RPMI7951 (cell line): ENCODE measurements at regions not wholly inside any gene's neighbourhood (a gene's known extent, or its start where the extent isn't known, plus 50 kb on each side); places are given as distances from the start of the nearest gene placed in this dataset.
"Not testable (repeated sequence)": the region's sequence is repeated elsewhere in the genome, so short reads cannot be mapped to it uniquely, and the experiment has no call there.

Source experiments
- DNase-seq: peaks from one replicate; pipeline ENCODE4 v3.0.0-alpha.2; 2012; ENCODE audit warnings: low read depth

- no peak for DNase-seq
These were observed 374.2 kb downstream of the TMEM121 start for GRCh38 chr14:105900398-105901160.

- DNase-seq: no peak
These were observed 374.8 kb downstream of the TMEM121 start for GRCh38 chr14:105901226-105901625.

- DNase-seq: no peak
These were observed 375.9 kb downstream of the TMEM121 start for GRCh38 chr14:105902131-105902898.

GRCh38 chr14:105902899-105903165 lies 376.4 kb downstream of the TMEM121 start:
- not testable (repeated sequence) for DNase-seq

GRCh38 chr14:105903971-105904370 lies 377.6 kb downstream of the TMEM121 start:
- DNase-seq: no peak

- DNase-seq: no peak
These were observed 378.0 kb downstream of the TMEM121 start for GRCh38 chr14:105904379-105904778.

- DNase-seq: no peak
These were observed 379.1 kb downstream of the TMEM121 start for GRCh38 chr14:105905456-105905855.

- DNase-seq: no peak
These were observed 380.9 kb downstream of the TMEM121 start for GRCh38 chr14:105907276-105907675.

GRCh38 chr14:105908006-105908405 lies 381.6 kb downstream of the TMEM121 start:
- no peak for DNase-seq

GRCh38 chr14:105908481-105908911 lies 382.1 kb downstream of the TMEM121 start:
- DNase-seq: no peak

- DNase-seq: no peak
These were observed 382.9 kb downstream of the TMEM121 start for GRCh38 chr14:105909046-105909827.

- not testable (repeated sequence) for DNase-seq
These were observed 383.4 kb downstream of the TMEM121 start for GRCh38 chr14:105909828-105910120.

GRCh38 chr14:105910426-105910825 lies 384.0 kb downstream of the TMEM121 start:
- no peak for DNase-seq

GRCh38 chr14:105911006-105911847 lies 384.8 kb downstream of the TMEM121 start:
- no peak for DNase-seq

GRCh38 chr14:105911848-105912292 lies 385.5 kb downstream of the TMEM121 start:
- not testable (repeated sequence) for DNase-seq

GRCh38 chr14:105912641-105913180 lies 386.3 kb downstream of the TMEM121 start:
- DNase-seq: no peak

GRCh38 chr14:105913221-105913620 lies 386.8 kb downstream of the TMEM121 start:
- DNase-seq: no peak

- DNase-seq: no peak
These were observed 387.5 kb downstream of the TMEM121 start for GRCh38 chr14:105913861-105914260.

- DNase-seq: not testable (repeated sequence)
These were observed 387.9 kb downstream of the TMEM121 start for GRCh38 chr14:105914281-105914680.

- no peak for DNase-seq
These were observed 388.5 kb downstream of the TMEM121 start for GRCh38 chr14:105914738-105915385.

GRCh38 chr14:105915546-105915945 lies 389.2 kb downstream of the TMEM121 start:
- not testable (repeated sequence) for DNase-seq
